Immature natural killer cell (primary cell): ENCODE measurements at regions not wholly inside any gene's neighbourhood (a gene's known extent, or its start where the extent isn't known, plus 50 kb on each side); places are given as distances from the start of the nearest gene placed in this dataset.

Experiments used
- DNase-seq, 3 donors: peaks; one replicate each; pipeline ENCODE4 v3.0.0; 2022; ENCODE audit warnings: mixed read lengths in 1 of 3
- H3K27ac Mint-ChIP-seq, 6 donors: one replicate each; pipeline ENCODE4 v1.8.0; 2020; ENCODE audit warnings: mixed read lengths in 6 of 6, mild to moderate bottlenecking in 5 of 6, inconsistent platforms in 4 of 6, moderate library complexity in 3 of 6
- H3K27me3 Mint-ChIP-seq, 3 donors: one replicate each; pipeline ENCODE4 v1.8.0; 2020 to 2021; ENCODE audit warnings: low read depth in 3 of 3, mild to moderate bottlenecking in 3 of 3, mixed read lengths in 3 of 3, moderate library complexity in 3 of 3, inconsistent platforms in 1 of 3
- H3K36me3 Mint-ChIP-seq, 3 donors: one replicate each; pipeline ENCODE4 v1.8.0; 2020; ENCODE audit warnings: mixed read lengths in 3 of 3, inconsistent platforms in 2 of 3, mild to moderate bottlenecking in 2 of 3
- H3K4me1 Mint-ChIP-seq, 2 donors: one replicate each; pipeline ENCODE4 v1.8.0; 2020; ENCODE audit warnings: inconsistent platforms in 2 of 2, mild to moderate bottlenecking in 2 of 2, mixed read lengths in 2 of 2, moderate library complexity in 1 of 2
- H3K4me3 Mint-ChIP-seq, 5 donors: one replicate each; pipeline ENCODE4 v1.8.0; 2020; ENCODE audit warnings: mild to moderate bottlenecking in 5 of 5, mixed read lengths in 5 of 5, inconsistent platforms in 3 of 5, moderate library complexity in 3 of 5
- H3K9me3 Mint-ChIP-seq, 6 donors: one replicate each; pipeline ENCODE4 v1.8.0; 2020; ENCODE audit warnings: mild to moderate bottlenecking in 6 of 6, mixed read lengths in 6 of 6, inconsistent platforms in 4 of 6, moderate library complexity in 3 of 6

GRCh38 chr5:54603372-54603771 lies 85.8 kb downstream of the SNX18 start:
- no peak for DNase-seq
- Mint-ChIP-seq H3K27me3 (peaks cover 0 to 2% (median 0%) of the 10 kb centered on the region in 3 donors), H3K4me1 (peaks cover 12 to 36% of the 10 kb centered on the region in 2 donors), H3K36me3 (peaks cover 6 to 23% (median 7%) of the 10 kb centered on the region in 3 donors), H3K27ac (no peak overlapping the region), H3K9me3 (peaks cover 0 to 8% (median 0%) of the 10 kb centered on the region in 6 donors), H3K4me3 (no peak overlapping the region)

DNA sequence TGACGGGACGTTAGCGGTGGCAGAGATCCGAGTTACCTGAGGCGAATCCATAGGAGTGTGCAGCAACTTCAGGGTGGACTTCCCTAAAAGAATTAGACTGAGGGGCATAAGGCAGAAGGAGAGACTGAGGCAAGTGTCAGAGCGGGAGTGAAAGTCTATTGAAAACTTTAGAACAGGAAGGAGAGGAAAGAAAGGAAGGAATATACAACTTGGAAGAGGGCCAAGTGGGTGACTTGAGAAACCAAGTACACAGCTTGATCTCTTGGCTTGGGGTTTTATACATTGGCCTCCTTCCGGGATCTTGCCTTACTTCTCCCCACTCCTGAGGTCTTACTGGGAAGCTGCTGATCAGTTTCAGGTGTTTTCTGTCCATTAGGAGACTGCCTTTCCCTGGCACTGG lies 84.9 kb downstream of the SNX18 start:
- H3K27me3 Mint-ChIP-seq = peaks cover 0 to 2% (median 0%) of the 10 kb centered on the region in 3 donors
- no peak overlapping the region for H3K27ac Mint-ChIP-seq
- peaks cover 10 to 31% (median 12%) of the 10 kb centered on the region in 3 donors for H3K36me3 Mint-ChIP-seq

GRCh38 chr5:54601411-54602230 lies 84.1 kb downstream of the SNX18 start:
- Mint-ChIP-seq H3K27me3 (peaks cover 0 to 3% (median 0%) of the 10 kb centered on the region in 3 donors), H3K36me3 (peaks cover 18 to 39% (median 19%) of the 10 kb centered on the region in 3 donors), H3K9me3 (peaks cover 9 to 21% (median 12%) of the 10 kb centered on the region in 6 donors), H3K4me3 (no peak overlapping the region), H3K4me1 (peaks cover 9 to 33% of the 10 kb centered on the region in 2 donors), H3K27ac (no peak overlapping the region)
- DNase-seq = no peak

More for the DNA sequence above, 84.9 kb downstream of the SNX18 start:
- H3K4me1 Mint-ChIP-seq = peaks cover 12 to 36% of the 10 kb centered on the region in 2 donors
- peaks cover 1 to 12% (median 5%) of the 10 kb centered on the region in 6 donors for H3K9me3 Mint-ChIP-seq
- DNase-seq = no peak
- H3K4me3 Mint-ChIP-seq = no peak overlapping the region
